IMR-90 (cell line): ENCODE measurements at regions not wholly inside any gene's neighbourhood (a gene's known extent, or its start where the extent isn't known, plus 50 kb on each side); places are given as distances from the start of the nearest gene placed in this dataset.
A peak's percentile ranks its signal among the peaks of the same experiment; 100 is the strongest.

ENCODE experiments used
- ATAC-seq: fragments of 200-7000 bp; cut with Tn5 transposase; 2 replicates; pipeline ENCODE4 v1.9.1; 2020; ENCODE audit warnings: low read depth, mild to moderate bottlenecking, moderate library complexity
- BruUV-seq: library from RNA; stranded (reverse); fragments of 400-500 nt; replicated peaks from 2 replicates; lab custom pipeline; 2021; lab: Mats Ljungman, UMichigan
- CTCF ChIA-PET: fragments of 300-600 bp; formaldehyde crosslinking; extraction: SDS; loops from one replicate; lab custom pipeline; 2021; ENCODE audit warnings: antibody characterized with exemption; lab: Yijun Ruan, JAX
- POLR2A ChIA-PET: fragments of 300-600 bp; sonication (Branson Sonifier 250); formaldehyde crosslinking; loops from one replicate; lab custom pipeline; 2022; ENCODE audit warnings: antibody characterized with exemption; ENCODE audit not compliant: unreplicated experiment; lab: Charles Lee
- DNase-seq: peaks from one replicate; pipeline ENCODE4 v3.0.0; 2013
- H2AFZ ChIP-seq: replicated peaks from 2 replicates; pipeline ENCODE3; 2013; ENCODE audit warnings: low read length, mild to moderate bottlenecking; ENCODE audit not compliant: poor library complexity
- H2AK5ac ChIP-seq: 2 replicates; pipeline ENCODE4 v1.6.1; 2013; ENCODE audit warnings: low read depth, low read length, inconsistent platforms
- H2AK9ac ChIP-seq: replicated peaks from 2 replicates; pipeline ENCODE3; 2013; ENCODE audit warnings: mild to moderate bottlenecking, low read depth, low read length, moderate library complexity; ENCODE audit not compliant: poor library complexity
- H2BK120ac ChIP-seq: 2 replicates; pipeline ENCODE4 v1.6.1; 2013; ENCODE audit warnings: low read depth, low read length, inconsistent platforms
- H2BK15ac ChIP-seq: 3 replicates; pipeline ENCODE4 v1.6.1; 2013; ENCODE audit warnings: low read depth, low read length, inconsistent platforms
- H2BK20ac ChIP-seq: 2 replicates; pipeline ENCODE4 v1.6.1; 2013; ENCODE audit warnings: low read depth, mild to moderate bottlenecking, inconsistent platforms, low read length, moderate library complexity
- H2BK5ac ChIP-seq: 2 replicates; pipeline ENCODE4 v1.6.1; 2013; ENCODE audit warnings: mild to moderate bottlenecking, low read depth, low read length, inconsistent platforms; ENCODE audit not compliant: poor library complexity, severe bottlenecking
- H3K14ac ChIP-seq: replicated peaks from 2 replicates; pipeline ENCODE4 v1.6.1; 2013; ENCODE audit warnings: low read depth, low read length, inconsistent platforms
- H3K18ac ChIP-seq: 2 replicates; pipeline ENCODE4 v1.6.1; 2013; ENCODE audit warnings: low read depth, low read length, control low read depth
- H3K23ac ChIP-seq: 2 replicates; pipeline ENCODE4 v1.6.1; 2013; ENCODE audit warnings: low read depth, low read length, inconsistent platforms
- H3K27ac ChIP-seq: 2 replicates; pipeline ENCODE4 v1.5.1; 2013; ENCODE audit warnings: mild to moderate bottlenecking, control low read depth, low read length; ENCODE audit not compliant: insufficient read depth
- H3K27me3 ChIP-seq: 2 replicates; pipeline ENCODE4 v1.6.1; 2013; ENCODE audit warnings: low read length; ENCODE audit not compliant: control insufficient read depth, insufficient read depth
- H3K36me3 ChIP-seq: 2 replicates; pipeline ENCODE4 v1.6.1; 2013; ENCODE audit warnings: low read length, mixed read lengths; ENCODE audit not compliant: control insufficient read depth, insufficient read depth
- H3K4ac ChIP-seq: 2 replicates; pipeline ENCODE4 v1.6.1; 2013; ENCODE audit warnings: low read depth, low read length, inconsistent platforms
- H3K4me1 ChIP-seq: 2 replicates; pipeline ENCODE4 v1.6.1; 2013; ENCODE audit warnings: low read length, mixed read lengths; ENCODE audit not compliant: control insufficient read depth, insufficient read depth
- H3K4me2 ChIP-seq: 2 replicates; pipeline ENCODE4 v1.6.1; 2013; ENCODE audit warnings: low read depth, mild to moderate bottlenecking, control low read depth, low read length, moderate library complexity
- H3K4me3 ChIP-seq: 2 replicates; pipeline ENCODE4 v1.5.1; 2013; ENCODE audit warnings: low read depth, mild to moderate bottlenecking, control low read depth, low read length, moderate library complexity; ENCODE audit not compliant: insufficient read depth
- H3K56ac ChIP-seq: 2 replicates; pipeline ENCODE4 v1.6.1; 2013; ENCODE audit warnings: low read length, inconsistent platforms; ENCODE audit not compliant: insufficient read depth; ENCODE audit errors: extremely low read depth
- H3K79me1 ChIP-seq, 2 experiments: 2 replicates each; pipeline ENCODE4 v1.6.1; 2013; ENCODE audit warnings: low read length in 2 of 2, inconsistent platforms in 1 of 2, low read depth in 1 of 2
- H3K9ac ChIP-seq: 2 replicates; pipeline ENCODE4 v1.6.1; 2013; ENCODE audit warnings: low read depth, low read length, control low read depth
- H3K9me1 ChIP-seq: 2 replicates; pipeline ENCODE4 v1.6.1; 2013; ENCODE audit warnings: low read length, inconsistent platforms; ENCODE audit not compliant: insufficient read depth
- H3K9me3 ChIP-seq: 2 replicates; pipeline ENCODE4 v1.6.1; 2013; ENCODE audit warnings: low read length; ENCODE audit not compliant: control insufficient read depth, insufficient read depth
- H4K20me1 ChIP-seq: 2 replicates; pipeline ENCODE4 v1.6.1; 2013; ENCODE audit warnings: low read length, inconsistent platforms; ENCODE audit not compliant: insufficient read depth
- H4K5ac ChIP-seq: 2 replicates; pipeline ENCODE4 v1.6.1; 2013; ENCODE audit warnings: mild to moderate bottlenecking, low read depth, low read length, control low read depth
- H4K8ac ChIP-seq, 2 experiments: 2 replicates each; pipeline ENCODE4 v1.6.1; 2013; ENCODE audit warnings: low read depth in 2 of 2, low read length in 2 of 2, control low read depth in 1 of 2, inconsistent platforms in 1 of 2
- H4K91ac ChIP-seq: 2 replicates; pipeline ENCODE4 v1.6.1; 2013; ENCODE audit warnings: low read depth, low read length, inconsistent platforms; ENCODE audit not compliant: insufficient read depth
- BHLHE40 ChIP-seq: fragments of 150-350 bp; IDR thresholded peaks from 2 replicates; pipeline ENCODE4 v1.6.1; 2016; ENCODE audit warnings: mild to moderate bottlenecking, low read depth, low read length
- CEBPB ChIP-seq: IDR thresholded peaks from 2 replicates; pipeline ENCODE4 v1.6.1; 2012; ENCODE audit warnings: low read depth, low read length, improper control_type of control experiment
- CHD1 ChIP-seq: IDR thresholded peaks from 2 replicates; pipeline ENCODE4 v1.6.1; 2012; ENCODE audit warnings: low read depth, low read length, improper control_type of control experiment
- FOS ChIP-seq: fragments of 150-350 bp; IDR thresholded peaks from 2 replicates; pipeline ENCODE4 v1.6.1; 2016; ENCODE audit warnings: low read depth, low read length
- MXI1 ChIP-seq: IDR thresholded peaks from 2 replicates; pipeline ENCODE4 v1.6.1; 2012; ENCODE audit warnings: low read depth, mild to moderate bottlenecking, low read length, moderate library complexity, borderline replicate concordance
- NFE2L2 ChIP-seq: fragments of 150-350 bp; IDR thresholded peaks from 2 replicates; pipeline ENCODE4 v1.6.1; 2016; ENCODE audit warnings: low read depth, mild to moderate bottlenecking, low read length
- POLR2A ChIP-seq: IDR thresholded peaks from 2 replicates; pipeline ENCODE4 v1.6.1; 2012; ENCODE audit warnings: mild to moderate bottlenecking, low read depth, low read length
- RAD21 ChIP-seq: IDR thresholded peaks from 2 replicates; pipeline ENCODE4 v1.6.1; 2012; ENCODE audit warnings: low read length, improper control_type of control experiment
- WGBS, 2 experiments: methylation state at CpG; one replicate each; pipeline versions ENCODE4 v1.1.5 to v1.1.7; 2013; ENCODE audit warnings: missing lambda C conversion rate in 2 of 2; ENCODE audit not compliant: insufficient read length in 1 of 2; ENCODE audit errors: extremely low coverage in 2 of 2; 5-methylcytosine and 5-hydroxymethylcytosine counted together
- dilution Hi-C: fragments of 300-500 bp; cut with HindIII; formaldehyde crosslinking; loops from one replicate; pipeline ENCODE4 v1.14.3; 2018; ENCODE audit warnings: low sequenced_read_pairs; ENCODE audit not compliant: unreplicated experiment
- in situ Hi-C: fragments of 300-500 bp; cut with MboI; formaldehyde crosslinking; loops from 3 replicates; pipeline ENCODE4 v1.14.3; 2019; ENCODE audit warnings: low sequenced_read_pairs, inconsistent platforms, mixed read lengths
- intact Hi-C: fragments of 100-400 bp; cut with micrococcal nuclease; formaldehyde crosslinking; loops from 2 replicates; pipeline ENCODE4 v1.10.0; 2022
- TF ChIP-seq, protein P1 (sequence below): fragments of 150-350 bp; IDR thresholded peaks from 2 replicates; pipeline ENCODE4 v1.6.1; 2016; ENCODE audit warnings: low read depth, mild to moderate bottlenecking, low read length, moderate library complexity, borderline replicate concordance

DNA sequence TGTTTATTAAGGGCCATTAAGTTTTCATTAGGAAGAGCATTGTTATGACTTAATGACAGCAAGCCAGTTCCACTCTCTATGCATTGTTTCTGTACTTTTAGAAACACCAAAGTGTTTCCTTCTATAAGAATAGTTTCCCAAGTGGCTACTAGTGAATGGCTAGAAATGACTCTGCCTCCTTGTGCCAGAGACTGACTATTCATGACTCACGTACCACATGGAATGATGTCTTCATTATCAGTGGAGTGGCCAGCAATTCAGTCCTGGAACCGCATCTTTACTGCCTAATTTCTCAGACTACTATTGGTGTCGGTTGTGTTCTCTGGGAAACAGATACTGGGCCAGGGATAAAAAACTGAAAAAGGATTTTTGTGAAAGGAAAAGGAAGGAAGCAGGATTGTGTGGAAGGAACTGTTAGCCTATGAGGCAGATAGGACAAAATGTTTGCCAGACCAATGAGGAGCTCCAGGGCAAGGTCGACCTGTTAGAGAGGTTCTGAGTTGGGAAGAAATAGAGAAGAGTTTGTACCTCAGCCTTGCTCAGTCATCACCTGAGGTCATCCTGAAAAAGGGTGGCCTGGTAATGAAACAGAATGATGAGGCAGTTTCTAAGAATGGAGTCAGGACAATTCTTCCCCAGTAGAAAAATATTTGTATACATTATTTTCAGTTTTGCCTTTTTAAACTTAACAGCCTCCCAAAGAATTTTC is 218.6 kb downstream of the SPCS3 start:
- Histone ChIP-seq H3K18ac (peak overlapping the region; percentile 83), H3K4me3 (no peak overlapping the region), H3K9ac (no peak overlapping the region), H3K79me1 (no peaks in the 10 kb centered on the region), H3K56ac (no peak overlapping the region; the same call in 1 of the 2 replicates), H4K91ac (peak overlapping the region; percentile 75), H3K36me3 (no peaks in the 10 kb centered on the region), H2BK5ac (peak overlapping the region; percentile 94), H3K27ac (0 out of 2 replicates have a peak overlapping the region, but pooled peaks have one; percentile 4), H3K9me1 (peaks cover 3% of the 10 kb centered on the region), H4K5ac (peak overlapping the region; percentile 65; the same call in 1 of the 2 replicates), H3K14ac (peak overlapping the region; percentile 66), H3K9me3 (no peaks in the 10 kb centered on the region), H2AK9ac (peak overlapping the region; percentile 57), H2BK20ac (peak overlapping the region; percentile 86), H2BK15ac (peak overlapping the region; percentile 50; the same call in 1 of the 3 replicates), H3K27me3 (no peaks in the 10 kb centered on the region), H2AK5ac (peak overlapping the region; percentile 38; the same call in 1 of the 2 replicates), H3K4me1 (peaks cover 5% of the 10 kb centered on the region; the same call in 1 of the 2 replicates), H4K8ac (peak overlapping the region in 1 of 2 experiments; percentile 78; a peak in 2 of 4 replicates), H2BK120ac (peak overlapping the region; percentile 90), H3K23ac (peak overlapping the region; percentile 88; the same call in 1 of the 2 replicates), H2AFZ (peak overlapping the region; percentile 71), H3K4me2 (peak overlapping the region; percentile 34; the same call in 1 of the 2 replicates), H4K20me1 (no peaks in the 10 kb centered on the region), H3K4ac (peak overlapping the region; percentile 85)
- ATAC-seq (peak; percentile 91), DNase-seq (peak; percentile 96)
- dilution Hi-C loops (no loop called here), intact Hi-C loops (no loop called here), in situ Hi-C loops (no loop called here)
- CTCF ChIA-PET: interaction anchor here (1.4 kb wide), 1 partner anchor 11 kb away, joined by 7 read pairs; no protein-coding TSS in a partner anchor
- TF ChIP-seq RAD21 (0 out of 2 replicates have a peak, but pooled peaks have one; percentile 18), NFE2L2 (peak; percentile 55; the same call in 1 of the 2 replicates), FOS (peak; percentile 88), CEBPB (peak; percentile 80), CHD1 (no peak), MXI1 (no peak), POLR2A (peak; percentile 0; the same call in 1 of the 2 replicates), BHLHE40 (peak; percentile 57; the same call in 1 of the 2 replicates)
- TF ChIP-seq, protein P1, sequence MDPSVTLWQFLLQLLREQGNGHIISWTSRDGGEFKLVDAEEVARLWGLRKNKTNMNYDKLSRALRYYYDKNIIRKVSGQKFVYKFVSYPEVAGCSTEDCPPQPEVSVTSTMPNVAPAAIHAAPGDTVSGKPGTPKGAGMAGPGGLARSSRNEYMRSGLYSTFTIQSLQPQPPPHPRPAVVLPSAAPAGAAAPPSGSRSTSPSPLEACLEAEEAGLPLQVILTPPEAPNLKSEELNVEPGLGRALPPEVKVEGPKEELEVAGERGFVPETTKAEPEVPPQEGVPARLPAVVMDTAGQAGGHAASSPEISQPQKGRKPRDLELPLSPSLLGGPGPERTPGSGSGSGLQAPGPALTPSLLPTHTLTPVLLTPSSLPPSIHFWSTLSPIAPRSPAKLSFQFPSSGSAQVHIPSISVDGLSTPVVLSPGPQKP: no peak
- no TSS peak for BruUV-seq
- WGBS, 2 experiments: no CpG with 5 or more reads among the region's 4 CpGs
- POLR2A ChIA-PET: no interaction called here
